HCT116 (cell line): ENCODE measurements at regions not wholly inside any gene's neighbourhood (a gene's known extent, or its start where the extent isn't known, plus 50 kb on each side); places are given as distances from the start of the nearest gene placed in this dataset.

Experiments
- ATAC-seq: fragments of 200-7000 bp; cut with Tn5 transposase; 2 replicates; pipeline ENCODE4 v1.9.1; 2020; ENCODE audit warnings: mild to moderate bottlenecking, moderate library complexity
- BruUV-seq: library from RNA; stranded (reverse); fragments of 400-500 nt; replicated peaks from 2 replicates; lab custom pipeline; 2021; lab: Mats Ljungman, UMichigan
- CTCF ChIA-PET: fragments of 300-600 bp; sonication (Branson Sonifier 250); formaldehyde crosslinking; loops from one replicate; lab custom pipeline; 2021; ENCODE audit warnings: antibody characterized with exemption; lab: Charles Lee
- POLR2A ChIA-PET: fragments of 300-600, 350-600 bp; sonication (Branson Sonifier 250); formaldehyde crosslinking; loops from one replicate; lab custom pipeline; 2021; ENCODE audit warnings: antibody characterized with exemption; lab: Charles Lee
- RAD21 ChIA-PET, 2 experiments: fragments of 300-600 bp; sonication (Branson Sonifier 250); formaldehyde crosslinking; loops; one replicate each; lab custom pipeline; 2023; ENCODE audit warnings: low total read pairs in 2 of 2; ENCODE audit not compliant: uncharacterized antibody in 2 of 2, unreplicated experiment in 2 of 2, low non-redundant PET in 1 of 2; lab: Charles Lee
- DNase-seq: peaks from one replicate; pipeline ENCODE4 v3.0.0-alpha.2; 2010; ENCODE audit warnings: low read depth, low spot score
- H2AFZ ChIP-seq: fragments of 200-600 bp; shearing (Covaris generic), sonication (generic); 2 replicates; pipeline ENCODE4 v1.6.1; 2017; ENCODE audit warnings: low read depth, mixed run types, mixed read lengths, antibody characterized with exemption, low read length; ENCODE audit not compliant: poor library complexity, severe bottlenecking
- H3K27ac ChIP-seq: 2 replicates; pipeline ENCODE4 v1.5.1; 2012; ENCODE audit warnings: low read depth, low read length
- H3K27me3 ChIP-seq: fragments of 200-600 bp; sonication (generic); 2 replicates; pipeline ENCODE4 v1.6.1; 2016; ENCODE audit warnings: mixed run types, low read length, mixed read lengths; ENCODE audit not compliant: insufficient read depth
- H3K36me3 ChIP-seq, 2 experiments: fragments of 200-500 bp in 1 of 2; fragments of 200-600 bp in 1 of 2; sonication (Bioruptor generic) in 1 of 2; sonication (generic) in 1 of 2; 2 replicates each; pipeline versions ENCODE4 v1.5.1 to v1.6.1; 2014 to 2016; ENCODE audit warnings: low read length in 2 of 2, inconsistent platforms in 1 of 2, mixed read lengths in 1 of 2, mixed run types in 1 of 2; ENCODE audit not compliant: insufficient read depth in 2 of 2, control insufficient read depth in 1 of 2
- H3K4me1 ChIP-seq, 2 experiments: fragments of 200-600 bp in 1 of 2; sonication (generic) in 1 of 2; 2 replicates each; pipeline versions ENCODE4 v1.5.1 to v1.6.1; 2012 to 2017; ENCODE audit warnings: low read length in 2 of 2, inconsistent platforms in 1 of 2, mild to moderate bottlenecking in 1 of 2, mixed read lengths in 1 of 2, mixed run types in 1 of 2, moderate library complexity in 1 of 2; ENCODE audit not compliant: insufficient read depth in 2 of 2, control insufficient read depth in 1 of 2
- H3K4me2 ChIP-seq: fragments of 200-600 bp; sonication (generic); 2 replicates; pipeline ENCODE4 v1.6.1; 2017; ENCODE audit warnings: mixed run types, low read length, mixed read lengths
- H3K4me3 ChIP-seq, 2 experiments: fragments of 200-600 bp in 1 of 2; sonication (generic) in 1 of 2; replicated peaks in 1 of 2; 2 replicates each; pipeline ENCODE4 v1.5.1; 2011 to 2016; ENCODE audit warnings: low read length in 2 of 2, control low read depth in 1 of 2, low read depth in 1 of 2, mild to moderate bottlenecking in 1 of 2, mixed read lengths in 1 of 2, mixed run types in 1 of 2
- H3K79me2 ChIP-seq: fragments of 200-600 bp; sonication (generic); 2 replicates; pipeline ENCODE4 v1.6.1; 2017; ENCODE audit warnings: mild to moderate bottlenecking, mixed run types, low read length, moderate library complexity, mixed read lengths; ENCODE audit not compliant: insufficient read depth
- H3K9ac ChIP-seq: fragments of 200-600 bp; sonication (generic); 2 replicates; pipeline ENCODE4 v1.6.1; 2016; ENCODE audit warnings: low read length, mixed read lengths
- H3K9me2 ChIP-seq: fragments of 200-600 bp; sonication (generic), shearing (Covaris generic); 2 replicates; pipeline ENCODE4 v1.6.1; 2017; ENCODE audit warnings: mixed run types, mild to moderate bottlenecking, moderate library complexity; ENCODE audit not compliant: insufficient read depth
- H3K9me3 ChIP-seq, 2 experiments: fragments of 200-500 bp in 1 of 2; fragments of 200-600 bp in 1 of 2; sonication (Bioruptor generic) in 1 of 2; sonication (generic) in 1 of 2; 2 replicates each; pipeline ENCODE4 v1.6.1; 2014 to 2017; ENCODE audit warnings: low read length in 2 of 2, mixed read lengths in 2 of 2, inconsistent platforms in 1 of 2, low read depth in 1 of 2, mild to moderate bottlenecking in 1 of 2, mixed run types in 1 of 2, moderate library complexity in 1 of 2; ENCODE audit not compliant: control insufficient read depth in 1 of 2, insufficient read depth in 1 of 2
- H4K20me1 ChIP-seq: fragments of 200-600 bp; sonication (generic), shearing (Covaris generic); 2 replicates; pipeline ENCODE4 v1.6.1; 2017; ENCODE audit warnings: mixed run types, mild to moderate bottlenecking, moderate library complexity; ENCODE audit not compliant: insufficient read depth
- CBX3 ChIP-seq: IDR thresholded peaks from 2 replicates; pipeline ENCODE4 v1.6.1; 2012; ENCODE audit warnings: low read depth
- EZH2 ChIP-seq: fragments of 200-600 bp; sonication (generic); IDR thresholded peaks from 2 replicates; pipeline ENCODE4 v1.6.1; 2017; ENCODE audit warnings: antibody characterized with exemption, mixed run types
- EZH2phosphoT487 ChIP-seq: fragments of 200-600 bp; IDR thresholded peaks from 2 replicates; pipeline ENCODE4 v1.6.1; 2018; ENCODE audit warnings: antibody characterized with exemption, borderline replicate concordance
- FOSL1 ChIP-seq: IDR thresholded peaks from 2 replicates; pipeline ENCODE4 v1.6.1; 2012; ENCODE audit warnings: low read depth
- POLR2A ChIP-seq: IDR thresholded peaks from 2 replicates; pipeline ENCODE4 v1.7.0; 2011; ENCODE audit warnings: borderline replicate concordance; ENCODE audit not compliant: insufficient read depth, insufficient read length; ENCODE audit errors: extremely low read depth
- POLR2AphosphoS5 ChIP-seq: IDR thresholded peaks from 2 replicates; pipeline ENCODE4 v1.6.1; 2011; ENCODE audit warnings: mild to moderate bottlenecking, low read depth, low read length, moderate library complexity
- SP1 ChIP-seq: IDR thresholded peaks from 2 replicates; pipeline ENCODE4 v1.6.1; 2012; ENCODE audit warnings: low read depth
- SRF ChIP-seq: IDR thresholded peaks from 2 replicates; pipeline ENCODE4 v1.6.1; 2012; ENCODE audit warnings: low read depth
- ZFX ChIP-seq: fragments of 450-650 bp; IDR thresholded peaks from 2 replicates; pipeline ENCODE4 v1.6.1; 2017
- intact Hi-C: fragments of 100-400 bp; cut with micrococcal nuclease; formaldehyde crosslinking; loops from 2 replicates; pipeline ENCODE4 v1.10.0; 2022
- TF ChIP-seq, protein P1 (sequence below): IDR thresholded peaks from 2 replicates; pipeline ENCODE4 v1.6.1; 2012
- TF ChIP-seq, protein P2 (sequence below), 3 experiments: fragments of 200-600 bp in 1 of 3; sonication (generic) in 1 of 3; IDR thresholded peaks in 2 of 3; conservative IDR thresholded peaks in 1 of 3; 2 replicates each; pipeline ENCODE4 v1.5.1; 2012 to 2017; ENCODE audit warnings: low read depth in 2 of 3, low read length in 2 of 3, antibody characterized with exemption in 1 of 3, borderline replicate concordance in 1 of 3, control low read depth in 1 of 3, mild to moderate bottlenecking in 1 of 3, mixed read lengths in 1 of 3, mixed run types in 1 of 3, moderate library complexity in 1 of 3; ENCODE audit not compliant: insufficient read depth in 1 of 3
- TF ChIP-seq, protein P3 (sequence below): IDR thresholded peaks from 2 replicates; pipeline ENCODE4 v1.6.1; 2012
- TF ChIP-seq, protein P4 (sequence below): IDR thresholded peaks from 2 replicates; pipeline ENCODE4 v1.6.1; 2011; ENCODE audit warnings: mild to moderate bottlenecking, low read length, moderate library complexity; ENCODE audit not compliant: insufficient replicate concordance; ENCODE audit errors: extremely low read depth

DNA sequence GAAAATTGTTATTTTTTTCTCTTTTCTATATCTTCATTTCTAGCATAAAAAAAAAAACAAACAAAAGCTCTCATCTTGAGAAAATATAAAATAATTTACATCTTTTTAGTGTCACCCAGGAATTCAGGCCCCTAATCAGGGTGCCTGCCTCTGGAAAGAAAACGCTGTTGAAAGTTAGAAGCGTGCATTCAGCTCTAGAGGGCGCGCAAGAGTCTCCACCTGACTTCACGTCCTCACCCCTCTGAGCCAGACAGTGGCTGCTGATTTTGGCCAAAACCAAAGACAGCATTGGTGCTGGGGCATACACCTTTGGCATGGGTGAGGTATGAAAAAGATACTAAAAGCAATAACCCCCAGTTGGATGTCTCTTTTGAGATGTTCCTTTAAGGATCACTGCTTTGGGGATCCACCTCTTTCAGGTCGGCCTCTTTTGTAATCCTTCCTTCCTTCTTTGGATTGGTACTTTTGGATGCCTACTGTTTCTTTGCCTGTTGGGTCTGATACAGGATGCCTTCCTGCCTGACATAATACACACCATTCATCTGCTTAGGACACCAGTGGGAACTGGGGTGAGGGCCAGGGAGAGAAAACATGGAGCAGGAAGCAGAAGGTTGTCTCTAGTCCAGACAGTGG lies 77.6 kb upstream of the CHRM3 start:
- Histone ChIP-seq H3K4me1 (no peaks in the 10 kb centered on the region), H3K36me3 (no peaks in the 10 kb centered on the region), H4K20me1 (no peaks in the 10 kb centered on the region), H3K9me3 (peaks cover 3 to 13% of the 10 kb centered on the region in 2 experiments; a peak in 2 of 4 replicates), H2AFZ (no peak overlapping the region), H3K4me2 (no peak overlapping the region), H3K27ac (no peak overlapping the region), H3K27me3 (no peaks in the 10 kb centered on the region), H3K9me2 (no peaks in the 10 kb centered on the region), H3K4me3 (no peak overlapping the region), H3K79me2 (no peaks in the 10 kb centered on the region), H3K9ac (no peak overlapping the region)
- no peak for DNase-seq
- ChIA-PET CTCF (no interaction called here), RAD21 (no interaction called here), POLR2A (no interaction called here)
- ATAC-seq = no peak
- TF ChIP-seq, protein P1, sequence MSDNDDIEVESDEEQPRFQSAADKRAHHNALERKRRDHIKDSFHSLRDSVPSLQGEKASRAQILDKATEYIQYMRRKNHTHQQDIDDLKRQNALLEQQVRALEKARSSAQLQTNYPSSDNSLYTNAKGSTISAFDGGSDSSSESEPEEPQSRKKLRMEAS = no peak
- TF ChIP-seq, protein P2, sequence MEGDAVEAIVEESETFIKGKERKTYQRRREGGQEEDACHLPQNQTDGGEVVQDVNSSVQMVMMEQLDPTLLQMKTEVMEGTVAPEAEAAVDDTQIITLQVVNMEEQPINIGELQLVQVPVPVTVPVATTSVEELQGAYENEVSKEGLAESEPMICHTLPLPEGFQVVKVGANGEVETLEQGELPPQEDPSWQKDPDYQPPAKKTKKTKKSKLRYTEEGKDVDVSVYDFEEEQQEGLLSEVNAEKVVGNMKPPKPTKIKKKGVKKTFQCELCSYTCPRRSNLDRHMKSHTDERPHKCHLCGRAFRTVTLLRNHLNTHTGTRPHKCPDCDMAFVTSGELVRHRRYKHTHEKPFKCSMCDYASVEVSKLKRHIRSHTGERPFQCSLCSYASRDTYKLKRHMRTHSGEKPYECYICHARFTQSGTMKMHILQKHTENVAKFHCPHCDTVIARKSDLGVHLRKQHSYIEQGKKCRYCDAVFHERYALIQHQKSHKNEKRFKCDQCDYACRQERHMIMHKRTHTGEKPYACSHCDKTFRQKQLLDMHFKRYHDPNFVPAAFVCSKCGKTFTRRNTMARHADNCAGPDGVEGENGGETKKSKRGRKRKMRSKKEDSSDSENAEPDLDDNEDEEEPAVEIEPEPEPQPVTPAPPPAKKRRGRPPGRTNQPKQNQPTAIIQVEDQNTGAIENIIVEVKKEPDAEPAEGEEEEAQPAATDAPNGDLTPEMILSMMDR (IDR thresholded peaks at IDR 0.05 in 2 of 3, conservative IDR thresholded peaks at IDR 0.05 in 1 of 3; ENCODE audit: borderline replicate concordance in 1 of 3, insufficient read depth in 1 of 3, low read depth in 2 of 3, low read length in 2 of 3) = peak in 2 of 3 experiments; percentile 21 to 29; a peak in 2 of 6 replicates
- BruUV-seq = no TSS peak
- intact Hi-C loops = no loop called here

DNA sequence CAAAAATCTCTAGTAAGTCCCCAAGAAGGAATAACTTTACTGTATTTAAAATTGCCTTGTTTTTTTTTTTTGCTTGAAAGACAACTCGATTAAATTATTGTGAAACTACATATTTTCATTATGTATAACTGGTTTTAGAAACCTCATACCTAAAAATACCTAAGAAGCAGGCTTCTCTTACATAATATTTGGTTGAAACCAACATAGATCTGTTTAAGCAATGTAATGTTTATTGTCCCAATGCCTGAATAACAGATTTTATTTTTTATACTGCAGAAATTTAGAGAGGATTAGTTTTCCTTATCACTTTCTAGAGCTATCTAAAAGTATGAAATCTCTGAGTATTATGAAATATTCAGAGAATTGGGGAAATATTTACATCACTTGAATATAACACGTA lies 78.5 kb upstream of the CHRM3 start:
- Histone ChIP-seq H3K9ac (no peak overlapping the region), H2AFZ (no peak overlapping the region), H3K4me2 (no peak overlapping the region), H3K79me2 (no peaks in the 10 kb centered on the region), H4K20me1 (no peaks in the 10 kb centered on the region), H3K27ac (no peak overlapping the region), H3K9me3 (peaks cover 3 to 7% of the 10 kb centered on the region in 2 experiments; a peak in 2 of 4 replicates), H3K9me2 (no peaks in the 10 kb centered on the region), H3K4me1 (no peaks in the 10 kb centered on the region), H3K4me3 (no peak overlapping the region), H3K36me3 (no peaks in the 10 kb centered on the region), H3K27me3 (no peaks in the 10 kb centered on the region)
- no TSS peak for BruUV-seq
- POLR2A ChIA-PET = no interaction called here
- TF ChIP-seq, protein P3, sequence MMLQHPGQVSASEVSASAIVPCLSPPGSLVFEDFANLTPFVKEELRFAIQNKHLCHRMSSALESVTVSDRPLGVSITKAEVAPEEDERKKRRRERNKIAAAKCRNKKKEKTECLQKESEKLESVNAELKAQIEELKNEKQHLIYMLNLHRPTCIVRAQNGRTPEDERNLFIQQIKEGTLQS = no peak
- TF ChIP-seq, protein P4, sequence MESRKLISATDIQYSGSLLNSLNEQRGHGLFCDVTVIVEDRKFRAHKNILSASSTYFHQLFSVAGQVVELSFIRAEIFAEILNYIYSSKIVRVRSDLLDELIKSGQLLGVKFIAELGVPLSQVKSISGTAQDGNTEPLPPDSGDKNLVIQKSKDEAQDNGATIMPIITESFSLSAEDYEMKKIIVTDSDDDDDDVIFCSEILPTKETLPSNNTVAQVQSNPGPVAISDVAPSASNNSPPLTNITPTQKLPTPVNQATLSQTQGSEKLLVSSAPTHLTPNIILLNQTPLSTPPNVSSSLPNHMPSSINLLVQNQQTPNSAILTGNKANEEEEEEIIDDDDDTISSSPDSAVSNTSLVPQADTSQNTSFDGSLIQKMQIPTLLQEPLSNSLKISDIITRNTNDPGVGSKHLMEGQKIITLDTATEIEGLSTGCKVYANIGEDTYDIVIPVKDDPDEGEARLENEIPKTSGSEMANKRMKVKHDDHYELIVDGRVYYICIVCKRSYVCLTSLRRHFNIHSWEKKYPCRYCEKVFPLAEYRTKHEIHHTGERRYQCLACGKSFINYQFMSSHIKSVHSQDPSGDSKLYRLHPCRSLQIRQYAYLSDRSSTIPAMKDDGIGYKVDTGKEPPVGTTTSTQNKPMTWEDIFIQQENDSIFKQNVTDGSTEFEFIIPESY = no peak
- TF ChIP-seq EZH2phosphoT487 = no peak
- TF ChIP-seq, protein P1 = no peak
- no peak for TF ChIP-seq POLR2A
- no peak for TF ChIP-seq CBX3
- no peak for TF ChIP-seq SRF
- no peak for TF ChIP-seq SP1
- TF ChIP-seq ZFX = no peak
- no peak for TF ChIP-seq EZH2
- TF ChIP-seq FOSL1 = no peak
- no peak for TF ChIP-seq POLR2AphosphoS5
- ATAC-seq (no peak), DNase-seq (no peak)
- RAD21 ChIA-PET = no interaction called here
- intact Hi-C loops = no loop called here
- CTCF ChIA-PET = no interaction called here
